HG02870 (cell line): ENCODE measurements at regions not wholly inside any gene's neighbourhood (a gene's known extent, or its start where the extent isn't known, plus 50 kb on each side); places are given as distances from the start of the nearest gene placed in this dataset.
"Not testable (repeated sequence)": the region's sequence is repeated elsewhere in the genome, so short reads cannot be mapped to it uniquely, and the experiment has no call there.

ENCODE experiments used
- ATAC-seq: cut with Tn5 transposase; IDR thresholded peaks from one replicate; pipeline ENCODE4 v1.9.1; 2021; ENCODE audit warnings: mild to moderate bottlenecking, moderate library complexity; ENCODE audit not compliant: unreplicated experiment

DNA sequence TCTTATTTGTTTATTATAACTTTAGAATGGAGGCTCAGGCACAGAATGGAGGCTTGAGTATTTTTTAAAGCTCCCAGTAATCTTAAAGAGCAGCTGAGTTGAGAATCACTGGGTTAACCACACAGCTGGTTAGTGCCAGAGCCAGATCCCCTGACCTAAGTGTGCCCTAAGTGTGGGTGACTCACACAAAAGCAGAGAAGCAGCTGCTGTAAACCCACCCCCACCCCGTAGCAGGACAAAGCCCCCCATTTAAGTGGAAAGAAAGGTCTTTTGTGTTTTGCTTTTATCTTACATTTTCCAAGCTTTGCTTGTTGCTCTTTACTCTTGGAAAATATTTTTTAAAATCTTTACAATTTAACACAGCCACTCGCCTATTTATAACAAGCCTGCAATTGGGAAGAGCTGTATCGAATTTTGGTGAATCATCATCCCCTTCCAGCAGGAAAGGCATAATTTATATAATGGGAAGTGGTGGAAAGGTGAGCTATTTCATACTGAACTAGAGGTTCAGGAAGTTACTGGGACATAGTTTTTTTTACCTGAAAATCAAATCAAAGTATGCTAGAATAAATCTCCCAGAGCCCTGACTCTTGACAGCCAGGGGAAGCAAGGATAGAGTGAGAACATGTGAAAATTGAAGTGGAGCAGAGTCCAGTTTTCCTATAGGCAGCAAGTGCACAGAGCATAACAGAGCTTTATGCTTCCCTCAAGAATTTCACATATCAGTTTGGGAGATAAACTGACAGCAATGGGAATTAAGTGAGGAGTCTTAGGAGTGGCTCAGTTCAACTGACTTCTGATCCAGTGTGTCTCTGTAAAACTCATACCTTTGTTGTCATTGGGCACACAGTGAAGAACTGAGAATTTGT is 405.7 kb downstream of the AASDHPPT start:
- ATAC-seq: no peak

GRCh38 chr11:106491751-106492150 is 414.3 kb downstream of the AASDHPPT start:
- ATAC-seq: no peak

DNA sequence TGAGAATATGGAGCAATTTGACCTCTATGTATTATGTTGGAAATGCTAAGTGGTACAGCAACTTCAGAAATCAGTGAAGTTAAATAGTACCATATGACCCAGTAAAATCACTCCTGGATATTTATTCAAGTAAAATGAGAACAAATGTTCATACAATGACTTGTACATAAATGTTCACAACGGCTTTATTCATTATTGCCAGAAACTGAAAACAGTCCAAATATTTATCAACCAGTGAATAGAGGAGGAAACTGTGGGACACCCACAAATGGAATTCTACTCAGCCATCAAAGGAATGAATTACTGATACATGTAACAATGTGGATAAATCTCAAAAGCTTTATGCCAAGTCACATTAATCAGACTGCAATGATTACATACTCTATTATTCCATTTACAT is 416.3 kb downstream of the AASDHPPT start:
- ATAC-seq: no peak

DNA sequence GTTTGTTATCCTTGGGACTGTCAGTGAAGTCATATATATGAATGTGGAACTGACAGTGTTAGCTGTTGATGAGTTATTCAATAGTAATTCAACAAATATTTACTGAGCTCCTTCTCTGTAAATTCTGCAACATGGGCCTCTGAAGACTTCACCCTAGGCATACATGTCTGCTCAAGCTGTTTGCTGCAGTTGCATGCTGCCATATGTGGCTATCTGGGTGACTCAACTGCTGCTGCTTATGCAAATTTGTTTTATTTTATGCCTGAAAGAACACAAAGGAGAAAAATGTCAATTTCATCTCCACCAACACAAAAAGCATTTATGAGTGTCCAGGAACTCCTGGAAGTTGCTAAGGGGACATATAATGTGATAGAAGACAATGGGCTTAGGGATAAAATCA is 417.6 kb downstream of the AASDHPPT start:
- no peak for ATAC-seq

- ATAC-seq: no peak
These were observed 419.2 kb downstream of the AASDHPPT start for GRCh38 chr11:106496677-106497076.

- no peak for ATAC-seq
These were observed 419.9 kb downstream of the AASDHPPT start for GRCh38 chr11:106497321-106497720.

- ATAC-seq: no peak
These were observed 420.4 kb downstream of the AASDHPPT start for GRCh38 chr11:106497822-106498221.

DNA sequence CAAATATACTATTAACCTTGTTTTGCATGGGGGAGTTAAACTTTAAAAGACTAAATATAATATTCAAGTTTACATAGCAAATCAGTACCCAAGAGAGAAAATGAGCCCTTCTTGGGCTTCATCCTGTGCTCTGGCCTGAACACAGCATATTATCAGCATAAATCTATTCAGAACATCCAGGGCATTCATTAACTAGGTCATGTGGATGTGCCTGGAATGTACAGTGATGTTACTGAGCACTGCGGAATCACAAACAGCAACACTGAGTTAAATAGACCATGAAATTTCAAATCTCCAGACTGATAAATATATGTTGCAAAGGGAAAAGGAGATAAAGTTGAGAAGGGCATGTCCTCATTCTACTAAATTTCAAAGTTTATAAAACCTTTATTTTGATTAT is 426.4 kb downstream of the AASDHPPT start:
- no peak for ATAC-seq

DNA sequence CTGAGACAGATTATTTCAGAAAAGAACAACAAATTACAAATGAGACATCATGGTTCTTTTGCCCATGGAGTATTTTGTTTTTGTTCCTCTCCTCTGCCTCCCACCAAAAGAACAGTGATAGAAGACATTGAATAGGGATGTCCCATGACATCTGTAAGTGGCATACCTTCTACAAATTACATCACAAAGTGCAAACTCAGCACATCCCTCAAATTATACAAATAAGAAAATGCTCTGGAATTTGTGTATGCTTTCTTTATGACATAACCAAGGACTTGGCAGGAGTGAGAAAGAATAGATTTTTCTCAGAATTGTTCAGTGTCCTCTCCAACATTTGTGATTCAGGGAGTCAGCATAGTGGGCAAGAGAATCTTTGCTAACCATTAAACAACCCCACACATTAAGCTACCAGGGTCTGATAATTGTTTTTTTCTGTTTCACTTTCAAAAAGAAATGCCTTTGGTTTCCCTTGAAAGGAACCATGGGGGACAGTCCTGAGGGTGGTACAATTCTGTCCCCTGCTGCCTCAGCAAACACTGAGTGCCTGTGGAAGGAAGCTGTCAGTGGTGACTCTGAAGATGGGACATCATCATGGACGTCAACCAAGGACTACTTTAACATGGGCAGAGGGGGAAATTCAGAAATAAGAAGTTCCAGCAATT is 430.3 kb downstream of the AASDHPPT start:
- ATAC-seq: no peak

- no peak for ATAC-seq
These were observed 437.2 kb downstream of the AASDHPPT start for GRCh38 chr11:106514706-106515105.

DNA sequence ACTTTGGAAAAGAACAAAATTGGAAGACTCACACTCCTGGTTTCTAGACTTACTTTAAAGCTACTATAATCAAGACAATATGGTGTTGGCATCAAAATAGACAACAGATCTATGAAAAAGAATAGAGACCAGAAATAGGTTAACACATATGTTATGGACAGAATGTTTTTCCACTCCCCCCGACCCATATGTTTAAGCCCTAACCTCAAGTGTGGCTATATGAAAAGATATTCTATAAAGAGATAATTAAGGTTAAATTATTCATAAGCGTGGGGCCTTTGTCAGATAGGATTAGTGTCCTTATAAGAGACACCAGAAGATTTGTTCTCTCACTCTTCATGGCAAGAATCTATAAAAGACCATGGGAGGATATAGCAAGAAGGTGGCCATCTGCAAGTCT is 440.0 kb downstream of the AASDHPPT start:
- ATAC-seq: no peak

GRCh38 chr11:106520146-106520912 is 442.9 kb downstream of the AASDHPPT start:
- ATAC-seq: no peak

- ATAC-seq: no peak
These were observed 443.5 kb downstream of the AASDHPPT start for GRCh38 chr11:106520920-106521319.

GRCh38 chr11:106523171-106523570 is 445.7 kb downstream of the AASDHPPT start:
- ATAC-seq: no peak

- no peak for ATAC-seq
These were observed 446.5 kb downstream of the AASDHPPT start for GRCh38 chr11:106523921-106524320.

GRCh38 chr11:106524436-106524835 is 447.0 kb downstream of the AASDHPPT start:
- ATAC-seq: no peak

DNA sequence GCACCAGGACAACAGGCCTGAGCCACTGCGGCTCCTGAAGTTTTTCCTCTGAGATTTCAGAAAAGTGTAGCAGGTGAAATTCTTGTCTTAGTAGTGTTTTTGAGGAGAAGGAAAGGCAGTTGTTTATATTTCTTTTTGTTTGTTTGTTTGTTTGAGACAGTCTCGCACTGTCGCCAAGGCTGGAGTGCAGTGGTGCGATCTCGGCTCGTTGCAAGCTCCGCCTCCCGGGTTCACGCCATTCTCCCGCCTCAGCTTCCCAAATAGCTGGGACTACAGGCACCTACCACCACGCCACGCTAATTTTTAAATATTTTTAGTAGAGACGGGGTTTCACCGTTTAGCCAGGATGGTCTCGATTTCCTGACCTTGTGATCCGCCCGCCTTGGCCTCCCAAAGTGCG is 454.2 kb downstream of the AASDHPPT start:
- not testable (repeated sequence) for ATAC-seq

DNA sequence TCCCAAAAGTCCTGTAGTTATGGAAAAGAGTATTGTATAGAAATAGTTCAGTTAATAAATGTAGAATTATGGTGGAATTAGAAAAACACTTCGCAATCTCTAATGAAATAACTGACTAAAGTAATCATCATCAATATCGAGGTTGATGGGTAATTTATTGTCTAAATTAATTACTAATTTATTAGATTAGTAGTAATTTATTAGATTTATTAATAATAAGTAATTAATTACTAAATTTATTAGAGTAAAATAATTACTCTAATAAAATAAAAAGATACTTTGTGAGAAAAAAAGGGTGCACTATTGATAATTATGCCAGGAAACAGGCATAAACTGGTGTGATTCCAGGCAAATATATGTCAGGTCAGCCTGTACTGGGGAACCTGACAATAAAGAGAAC is 455.6 kb downstream of the AASDHPPT start:
- no peak for ATAC-seq

DNA sequence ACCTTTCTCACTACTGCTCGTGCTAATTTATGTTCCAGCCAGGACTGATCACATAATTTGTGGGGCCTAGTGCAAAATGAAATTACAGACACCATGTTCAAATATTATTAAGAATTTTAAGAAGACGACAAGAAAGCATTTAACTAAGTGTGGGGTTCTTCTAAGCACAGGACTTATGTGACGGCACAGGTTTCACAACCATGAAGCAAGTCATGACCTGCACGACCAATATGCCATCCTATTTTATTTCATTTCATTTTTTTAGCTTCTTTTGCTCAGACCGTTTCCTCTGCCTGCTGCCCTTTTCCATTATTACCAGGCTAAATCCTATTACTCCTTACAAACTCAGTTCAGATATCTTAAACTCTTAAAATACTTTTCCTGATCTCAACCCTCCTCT is 462.5 kb downstream of the AASDHPPT start:
- no peak for ATAC-seq

GRCh38 chr11:106548406-106548805 is 469.9 kb downstream of the GUCY1A2 start:
- no peak for ATAC-seq
